HL-60 (cell line): ENCODE measurements at regions not wholly inside any gene's neighbourhood (a gene's known extent, or its start where the extent isn't known, plus 50 kb on each side); places are given as distances from the start of the nearest gene placed in this dataset.

ENCODE experiments used
- CTCF ChIP-seq: IDR thresholded peaks from one replicate; pipeline ENCODE4 v1.5.1; 2011; ENCODE audit warnings: low read length, control low read depth, inconsistent platforms; ENCODE audit not compliant: insufficient read depth
- GABPA ChIP-seq: IDR thresholded peaks from 2 replicates; pipeline ENCODE4 v1.6.1; 2012; ENCODE audit warnings: low read depth
- POLR2AphosphoS5 ChIP-seq: IDR thresholded peaks from 2 replicates; pipeline ENCODE4 v1.6.1; 2012; ENCODE audit warnings: low read depth
- REST ChIP-seq: IDR thresholded peaks from 2 replicates; pipeline ENCODE4 v1.6.1; 2012; ENCODE audit warnings: low read depth; ENCODE audit not compliant: insufficient replicate concordance
- SPI1 ChIP-seq: IDR thresholded peaks from 2 replicates; pipeline ENCODE4 v1.6.1; 2012; ENCODE audit warnings: low read depth, mild to moderate bottlenecking, borderline replicate concordance

- no peak for TF ChIP-seq CTCF
- no peak for TF ChIP-seq POLR2AphosphoS5
- no peak for TF ChIP-seq SPI1
- TF ChIP-seq REST: no peak
- no peak for TF ChIP-seq GABPA
Observed at GRCh38 chr2:6074089-6074643, 382.0 kb downstream of the SOX11 start.
